HTERT RPE-1 (cell line): ENCODE measurements at regions not wholly inside any gene's neighbourhood (a gene's known extent, or its start where the extent isn't known, plus 50 kb on each side); places are given as distances from the start of the nearest gene placed in this dataset.

Experiments
- in situ Hi-C: fragments of 300-500 bp; cut with MboI; formaldehyde crosslinking; loops from 4 replicates; pipeline ENCODE4 v1.14.3; 2020; ENCODE audit warnings: low sequenced_read_pairs

DNA sequence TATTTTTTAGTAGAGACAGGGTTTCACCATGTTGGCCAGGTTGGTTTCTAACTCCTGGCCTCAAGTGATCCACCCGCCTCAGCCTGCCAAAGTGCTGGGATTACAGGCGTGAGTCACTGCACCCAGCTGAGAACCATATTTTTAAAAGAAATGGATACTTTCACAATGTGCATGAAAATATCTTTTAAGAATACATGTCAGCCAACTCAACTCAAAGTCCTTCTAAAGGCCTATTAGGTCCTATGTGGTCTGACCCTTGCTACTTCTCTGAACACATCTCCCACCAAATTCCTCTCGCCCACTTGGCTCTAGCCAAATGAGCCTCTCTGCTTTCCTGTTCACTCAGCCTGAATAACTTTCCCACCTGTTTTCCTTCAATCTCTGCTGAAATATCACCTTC, 119.6 kb downstream of the MTX2 start:
- in situ Hi-C loops, result no loop called here

DNA sequence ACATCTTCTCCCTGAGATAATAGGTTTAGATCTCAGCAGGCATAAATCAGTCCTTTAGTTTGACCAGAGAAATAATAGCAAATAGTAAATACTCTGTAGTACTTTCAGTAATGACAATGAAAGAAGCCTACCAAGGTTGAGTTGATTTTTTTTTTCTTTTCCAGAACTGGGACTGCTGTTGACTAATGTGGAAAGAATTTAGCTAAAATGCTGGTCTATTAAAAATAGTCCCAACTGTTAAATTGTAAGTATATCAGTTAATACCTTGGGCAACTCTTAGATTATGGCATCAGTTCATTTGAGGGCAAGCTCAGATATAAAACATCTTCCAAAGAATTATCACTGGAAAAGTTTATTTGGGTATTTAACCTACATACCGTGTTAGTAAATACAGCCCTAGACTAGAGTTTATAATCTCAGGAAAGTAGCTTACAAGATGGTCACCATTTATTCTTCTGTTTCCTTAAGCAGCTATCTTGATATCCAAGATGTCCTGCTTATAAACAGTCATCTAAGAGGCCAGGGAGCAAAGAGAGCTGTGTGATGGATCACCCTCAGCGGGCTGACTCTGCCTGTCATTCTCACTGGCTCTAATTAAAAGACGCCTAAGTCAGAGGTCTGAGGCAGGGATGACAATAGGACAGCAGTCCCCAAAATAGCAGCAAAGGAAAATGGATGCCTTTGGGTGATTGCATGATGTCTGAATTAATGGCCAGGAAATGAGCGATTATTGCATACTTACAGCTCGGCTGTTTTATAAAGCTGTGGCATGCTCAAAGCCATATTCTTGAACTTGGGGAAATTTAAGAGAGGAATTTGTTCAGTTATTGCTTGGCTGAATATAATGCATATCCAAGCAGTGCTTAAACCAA, 121.3 kb downstream of the MTX2 start:
- in situ Hi-C loops, result no loop called here

DNA sequence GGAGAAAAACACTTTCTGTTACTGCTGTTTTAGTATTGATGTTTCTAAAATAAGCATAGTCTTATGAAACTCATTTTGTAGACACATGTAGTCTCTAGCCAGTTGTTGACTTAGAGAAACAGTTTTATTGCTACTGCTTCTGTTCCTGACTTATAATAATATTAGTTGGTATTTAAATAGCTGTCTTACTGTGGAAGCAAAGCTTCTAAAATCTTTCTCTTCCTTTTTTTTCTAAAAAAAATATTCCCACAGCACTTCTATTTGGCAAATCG, 121.8 kb downstream of the MTX2 start:
- in situ Hi-C loops, result no loop called here

DNA sequence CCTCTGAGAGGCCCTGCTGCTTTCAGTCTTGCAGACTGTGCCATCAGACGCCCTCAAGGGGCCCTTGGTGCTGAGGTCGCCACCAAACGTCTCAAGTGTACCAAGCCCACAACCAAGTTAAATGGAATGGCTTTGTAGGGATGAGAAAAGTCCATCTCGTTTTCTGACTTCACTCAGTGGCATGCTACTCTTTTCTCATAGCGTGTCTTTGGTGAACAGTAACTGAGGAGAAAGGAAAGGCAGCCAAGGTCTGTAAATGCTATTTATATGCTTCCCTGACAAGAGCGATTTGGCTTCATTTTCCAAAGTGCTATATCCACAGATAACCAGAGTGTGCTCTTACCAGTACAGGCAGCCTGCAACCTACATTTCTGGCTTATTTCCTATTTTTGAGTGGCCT, 123.0 kb downstream of the MTX2 start:
- in situ Hi-C loops, result no loop called here

DNA sequence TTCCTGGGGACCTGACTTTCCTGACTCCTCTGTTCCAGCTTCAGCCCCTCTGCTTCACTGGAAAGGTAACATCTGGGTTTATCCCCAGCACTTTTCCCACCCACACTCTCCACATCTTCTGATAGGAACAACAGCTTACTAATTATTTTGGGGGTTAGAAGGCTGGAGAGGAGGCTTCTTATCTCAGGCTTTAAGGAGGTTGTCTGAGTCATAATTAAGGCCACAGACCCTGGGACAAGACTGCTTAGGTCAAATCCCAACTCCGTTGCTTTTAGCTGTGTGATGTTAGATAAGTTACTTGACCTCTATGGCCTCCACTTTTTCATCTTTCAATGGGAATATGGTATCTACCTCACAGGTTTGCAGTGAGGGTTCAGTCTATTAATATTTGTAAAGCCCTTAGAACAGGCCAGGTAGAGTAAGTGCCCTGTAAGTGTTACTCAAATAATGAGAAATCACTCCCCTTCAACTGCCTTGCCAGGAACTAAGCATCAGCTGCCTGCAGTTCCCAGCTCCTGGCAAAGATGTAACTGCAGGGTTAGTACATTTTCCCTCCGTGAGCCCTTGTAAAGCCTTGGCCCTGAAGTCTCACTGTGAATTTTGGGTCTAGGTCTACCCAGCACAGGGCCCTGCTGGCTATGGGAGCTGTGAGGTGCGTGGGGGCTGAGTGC, 123.6 kb downstream of the MTX2 start:
- in situ Hi-C loops, result no loop called here

DNA sequence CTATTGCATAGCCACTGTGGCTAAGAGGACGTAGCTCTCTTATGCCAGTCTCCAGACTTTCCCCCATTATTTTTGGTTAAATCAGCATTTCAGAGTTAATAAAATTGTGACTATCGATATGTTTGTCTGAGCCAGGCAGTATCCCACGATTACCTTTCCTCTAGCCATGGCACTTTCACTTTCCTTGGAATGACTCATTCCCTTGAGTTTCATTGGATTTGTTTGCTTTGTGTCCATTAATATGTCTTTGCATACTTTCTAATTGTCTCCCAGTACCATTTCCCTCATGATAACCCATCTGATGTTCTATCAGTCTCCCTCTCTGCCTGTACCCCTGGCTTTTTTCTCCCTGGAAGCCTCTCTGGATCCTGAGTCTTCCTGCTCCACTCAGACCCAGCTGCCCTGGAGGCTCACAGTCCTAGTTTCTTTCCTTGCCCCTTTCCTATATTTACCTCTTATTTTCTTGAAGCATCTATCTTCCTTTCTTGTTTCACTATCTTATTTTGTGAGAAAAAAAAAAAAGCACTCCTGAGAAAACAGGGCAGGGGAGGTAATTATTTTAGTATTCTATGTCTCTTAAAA, 126.1 kb downstream of the MTX2 start:
- in situ Hi-C loops, result no loop called here

DNA sequence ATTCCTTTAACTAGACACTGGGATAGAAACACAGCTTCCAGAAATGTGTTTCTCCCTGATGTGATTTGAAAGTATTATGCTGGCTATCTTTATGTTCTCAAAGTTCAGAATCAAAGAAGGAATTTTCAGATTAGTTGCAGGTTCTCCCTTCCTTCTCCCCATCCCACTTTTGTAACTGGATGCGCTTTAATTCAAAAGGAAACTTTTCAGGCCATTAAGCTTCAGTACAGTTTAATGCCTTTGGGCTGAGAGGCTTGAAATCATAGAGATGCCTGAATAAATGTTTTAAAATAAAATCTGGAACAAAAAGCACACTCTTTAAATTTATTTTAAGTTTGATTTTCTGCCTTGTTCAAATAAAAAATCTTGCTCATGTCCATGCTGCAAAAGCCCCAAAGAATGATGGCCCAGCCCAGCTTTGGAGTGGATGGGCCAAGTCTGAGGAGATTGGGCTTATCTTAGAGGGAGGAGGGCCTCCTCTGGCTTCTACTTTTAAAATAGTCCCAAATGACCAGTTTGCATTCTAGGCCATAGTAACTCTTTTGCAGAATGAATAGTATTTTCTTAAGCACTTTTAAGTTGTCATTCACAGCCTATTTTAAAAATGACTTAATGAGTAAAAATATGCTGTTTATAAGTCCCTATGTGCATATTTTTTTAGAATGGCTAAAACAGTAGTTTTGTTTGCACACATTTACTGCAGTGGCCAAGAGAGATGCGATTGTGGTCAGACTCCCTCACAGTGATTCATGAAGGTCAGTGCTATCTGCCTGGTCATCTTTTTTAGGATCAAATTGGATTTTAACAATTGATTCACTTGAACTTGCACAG, 129.2 kb downstream of the MTX2 start:
- in situ Hi-C loops, result no loop called here

DNA sequence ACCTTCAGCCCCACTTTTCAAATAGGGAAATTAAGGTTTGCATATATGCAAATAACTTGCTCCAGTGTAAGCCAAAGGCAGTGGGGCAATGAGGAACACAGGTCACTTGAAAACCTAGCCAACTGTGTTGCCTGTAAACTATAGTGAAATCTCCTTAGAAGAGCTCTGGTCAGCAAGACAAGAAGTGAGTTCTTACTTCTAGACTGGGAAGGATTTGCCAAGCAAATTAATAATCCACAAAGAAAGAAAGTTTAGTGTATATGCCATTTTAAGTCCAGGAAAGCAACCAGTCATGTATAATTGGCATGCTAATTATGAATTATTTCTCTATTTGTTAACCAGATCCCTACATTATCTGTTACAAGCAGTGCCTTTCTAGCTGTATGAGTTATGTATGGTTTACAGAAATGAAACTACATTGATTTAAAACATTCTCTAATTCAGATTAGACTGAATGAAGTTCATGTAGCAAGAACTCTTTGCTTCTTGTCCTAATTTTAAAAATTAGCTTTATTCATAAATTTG, 129.9 kb downstream of the MTX2 start:
- in situ Hi-C loops, result no loop called here

DNA sequence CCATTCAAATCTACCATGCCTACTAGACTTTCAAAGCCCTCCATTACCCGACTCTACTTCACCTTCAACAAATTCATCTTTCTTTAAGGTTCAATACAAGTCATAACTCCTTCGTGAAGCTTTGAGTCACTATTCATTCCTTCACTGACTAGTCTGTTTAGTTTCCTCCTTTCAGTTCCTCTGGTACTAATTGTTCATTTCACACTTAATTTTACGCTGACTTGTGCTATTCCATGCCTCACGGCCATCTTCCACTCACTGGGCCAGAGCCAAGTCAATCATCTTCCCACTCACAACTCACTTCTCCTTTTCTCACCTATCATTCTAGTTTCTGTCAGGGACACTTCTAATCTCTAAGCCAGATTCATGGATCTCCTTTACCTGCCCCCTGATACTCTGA, 136.2 kb downstream of the MTX2 start:
- in situ Hi-C loops, result no loop called here

DNA sequence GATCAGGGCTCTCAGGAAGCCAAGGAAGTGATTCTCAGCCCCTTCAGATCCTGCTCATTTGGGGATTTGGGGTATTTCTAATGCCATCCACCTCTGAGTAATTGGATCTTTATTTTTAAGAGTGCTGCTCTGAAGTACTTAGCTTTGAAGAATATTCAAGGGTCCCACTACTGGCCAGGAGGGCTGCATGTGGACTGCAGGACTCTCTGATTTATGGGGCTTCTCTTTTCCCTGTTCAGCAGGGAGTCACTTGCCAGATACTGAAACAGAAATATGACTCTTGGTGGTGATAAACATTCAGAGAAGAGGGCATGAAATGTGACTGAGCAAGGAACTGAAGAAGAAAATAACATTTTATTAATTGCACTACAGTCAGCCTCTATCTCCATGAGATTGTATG, 138.5 kb downstream of the MTX2 start:
- in situ Hi-C loops, result no loop called here

DNA sequence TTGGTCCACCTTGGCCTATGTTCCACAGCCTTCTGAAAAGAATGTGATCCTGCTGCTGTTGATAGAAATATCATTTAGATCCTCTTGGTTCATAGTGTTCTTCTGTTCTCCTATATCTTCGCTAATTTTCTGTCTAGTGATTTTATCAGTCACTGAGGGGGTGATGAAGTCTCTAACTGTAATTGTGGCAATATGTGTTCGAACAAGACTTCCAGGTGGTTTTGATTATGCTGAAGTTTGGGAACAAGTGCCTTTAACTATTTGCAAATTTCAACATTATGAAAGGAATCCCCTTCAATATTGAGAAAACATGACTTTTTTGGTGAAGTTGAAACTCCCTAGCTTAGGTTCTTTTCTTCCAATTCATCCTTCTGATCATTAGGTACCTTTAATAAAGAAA, 140.4 kb downstream of the MTX2 start:
- in situ Hi-C loops, result no loop called here

DNA sequence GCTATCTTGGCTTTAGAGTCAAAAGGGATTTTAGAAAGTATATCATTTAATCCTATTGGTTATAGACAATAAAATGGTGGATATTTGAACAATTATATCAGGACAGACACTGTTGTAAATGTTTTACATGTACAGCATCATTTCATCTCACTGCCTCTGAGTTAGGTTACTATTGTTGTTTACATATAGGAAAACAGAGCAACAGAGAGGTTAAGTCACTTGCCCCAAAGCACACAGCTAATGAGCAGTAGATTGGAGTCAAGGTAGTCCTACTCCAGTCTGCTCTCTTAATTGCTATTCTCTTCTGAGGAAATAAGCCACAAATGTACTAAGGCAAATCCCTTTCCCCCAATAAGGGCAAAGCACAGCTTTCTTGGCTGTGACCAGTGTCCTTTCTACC, 142.9 kb downstream of the MTX2 start:
- in situ Hi-C loops, result no loop called here

DNA sequence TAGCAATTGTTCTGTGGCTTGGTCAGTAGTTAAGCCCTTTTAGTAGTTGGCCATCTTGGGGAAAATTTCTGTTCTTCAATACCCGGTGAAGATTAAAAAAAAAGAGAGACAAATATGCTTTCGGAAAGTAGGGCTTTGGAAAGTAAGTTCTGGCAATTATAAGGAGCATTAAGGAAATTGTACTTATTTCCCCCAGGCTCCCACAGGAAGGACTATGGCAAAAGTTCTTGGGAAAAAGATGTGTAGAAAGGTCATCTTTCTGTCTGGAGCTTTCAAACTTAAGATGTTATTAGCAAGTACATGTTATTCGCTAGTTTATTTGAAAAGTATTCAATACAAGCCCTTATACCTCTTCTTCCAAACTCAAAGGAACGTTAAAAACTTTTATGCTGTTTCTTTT, 144.5 kb downstream of the MTX2 start:
- in situ Hi-C loops, result no loop called here

DNA sequence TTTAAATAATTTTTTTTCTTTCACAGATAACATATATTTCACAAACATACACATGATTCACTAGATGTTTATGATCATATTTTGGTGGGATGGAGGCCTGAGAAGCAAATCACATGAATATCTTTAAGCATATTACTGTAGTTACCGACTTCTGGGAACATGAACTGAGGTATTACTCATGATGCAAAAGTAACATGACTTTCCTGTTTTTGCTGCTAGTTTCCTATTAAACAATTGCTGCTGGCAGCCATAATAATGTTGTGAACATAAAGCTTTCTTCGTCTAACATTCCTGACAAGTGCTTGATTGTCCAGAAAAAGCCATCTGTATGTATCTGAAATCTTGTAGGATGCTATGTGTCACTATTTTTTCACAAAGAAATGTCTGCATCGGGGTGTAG, 145.4 kb downstream of the MTX2 start:
- in situ Hi-C loops, result no loop called here

DNA sequence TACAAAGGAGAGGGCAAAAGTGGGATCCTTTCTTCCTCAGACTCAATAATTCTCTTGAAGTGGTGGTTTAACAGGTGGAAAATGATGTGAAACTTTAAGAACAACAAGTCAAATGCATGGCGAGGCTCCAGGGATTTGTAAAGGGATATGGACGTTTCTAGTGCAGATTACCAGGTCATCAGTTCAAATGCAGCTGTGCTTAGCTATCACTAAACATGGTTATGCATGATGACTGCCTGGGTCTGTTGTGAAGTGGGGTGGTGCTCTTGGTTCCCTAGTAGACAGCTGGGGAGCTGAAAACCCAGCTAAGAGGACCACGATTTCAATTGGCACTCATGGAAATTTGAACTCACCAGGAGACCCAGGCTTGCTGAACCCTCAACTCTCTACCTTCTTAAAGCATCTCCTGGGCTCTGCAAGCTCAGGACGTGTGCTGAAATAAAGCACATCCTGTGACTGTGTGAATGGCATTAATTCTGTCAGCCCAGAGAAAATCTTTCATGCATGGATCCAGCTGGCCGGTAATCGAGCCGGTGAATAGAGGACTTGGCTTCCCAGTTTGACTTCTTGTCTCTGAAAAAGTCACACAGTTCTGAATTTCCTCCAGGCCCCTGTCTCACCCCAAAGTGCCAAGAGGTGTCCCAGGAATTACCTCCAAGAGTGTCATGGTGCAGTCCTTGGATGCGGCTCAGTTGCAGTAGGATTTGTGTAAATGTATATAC, 146.1 kb downstream of the MTX2 start:
- in situ Hi-C loops, result no loop called here

DNA sequence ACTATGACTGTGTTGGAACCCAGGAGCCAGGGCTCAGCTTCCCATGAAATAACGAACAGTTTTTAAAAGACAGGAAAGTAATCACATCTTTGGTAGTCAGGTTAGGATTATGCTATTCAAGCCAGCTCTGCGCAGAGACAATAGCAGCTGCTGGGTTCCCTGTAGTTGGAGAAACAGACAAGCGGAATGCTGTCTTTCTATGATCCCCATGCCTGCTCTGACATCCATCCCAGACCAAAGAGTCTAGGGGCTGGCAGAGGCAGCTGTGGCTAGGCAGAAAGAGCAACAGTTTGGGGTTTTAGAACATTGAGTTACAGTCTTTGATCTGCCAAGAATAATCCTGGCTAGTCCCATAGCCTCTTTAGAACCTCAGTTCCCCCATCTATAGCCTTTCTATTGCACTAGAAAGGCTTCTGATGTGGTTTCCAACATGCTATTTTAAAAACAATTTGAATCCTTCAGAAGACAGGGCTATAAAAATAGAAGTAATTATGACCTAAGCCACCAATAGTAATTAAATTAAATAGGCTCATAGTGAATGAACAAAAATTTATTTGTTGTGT, 146.8 kb downstream of the MTX2 start:
- in situ Hi-C loops, result no loop called here

DNA sequence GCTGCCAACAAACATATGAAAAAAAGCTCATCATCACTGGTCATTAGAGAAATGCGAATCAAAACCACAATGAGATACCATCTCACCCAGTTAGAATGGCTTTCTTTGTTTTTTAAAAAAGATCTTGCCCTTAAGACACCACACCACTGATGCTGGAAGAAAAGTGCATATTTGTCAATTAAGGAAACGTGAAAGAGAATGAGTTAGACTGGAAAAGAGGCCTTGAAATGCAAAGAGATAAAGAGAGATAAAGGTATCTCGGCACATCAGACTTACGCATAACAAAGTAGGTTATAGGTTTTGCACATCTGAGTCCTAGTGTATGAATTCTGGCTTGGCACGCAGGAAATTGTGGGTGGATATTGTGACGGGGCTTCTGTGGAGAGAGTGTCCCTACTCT, 149.5 kb downstream of the MTX2 start:
- in situ Hi-C loops, result no loop called here

DNA sequence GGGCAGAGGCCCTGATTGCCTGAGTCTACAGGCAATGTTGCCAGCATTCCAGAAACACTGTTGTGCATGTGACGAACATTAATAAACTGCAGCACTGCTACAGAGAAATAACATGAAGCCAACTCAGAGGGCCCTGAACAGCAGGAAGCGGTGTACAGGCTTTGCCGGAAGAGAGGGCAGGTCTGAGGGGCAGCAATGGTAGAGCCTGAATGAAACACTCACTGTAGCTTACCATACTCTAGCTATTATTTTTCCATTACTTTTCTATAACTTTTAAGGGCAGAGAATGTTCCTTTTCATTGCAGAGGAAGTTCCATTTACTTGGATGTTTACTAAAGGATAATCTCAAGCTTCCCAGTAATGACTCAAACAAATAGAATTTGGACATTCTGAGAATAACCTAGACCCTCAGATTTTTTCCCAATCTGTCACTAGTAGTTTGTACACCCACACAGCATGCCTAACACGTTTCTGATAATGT, 150.4 kb downstream of the MTX2 start:
- in situ Hi-C loops, result no loop called here

DNA sequence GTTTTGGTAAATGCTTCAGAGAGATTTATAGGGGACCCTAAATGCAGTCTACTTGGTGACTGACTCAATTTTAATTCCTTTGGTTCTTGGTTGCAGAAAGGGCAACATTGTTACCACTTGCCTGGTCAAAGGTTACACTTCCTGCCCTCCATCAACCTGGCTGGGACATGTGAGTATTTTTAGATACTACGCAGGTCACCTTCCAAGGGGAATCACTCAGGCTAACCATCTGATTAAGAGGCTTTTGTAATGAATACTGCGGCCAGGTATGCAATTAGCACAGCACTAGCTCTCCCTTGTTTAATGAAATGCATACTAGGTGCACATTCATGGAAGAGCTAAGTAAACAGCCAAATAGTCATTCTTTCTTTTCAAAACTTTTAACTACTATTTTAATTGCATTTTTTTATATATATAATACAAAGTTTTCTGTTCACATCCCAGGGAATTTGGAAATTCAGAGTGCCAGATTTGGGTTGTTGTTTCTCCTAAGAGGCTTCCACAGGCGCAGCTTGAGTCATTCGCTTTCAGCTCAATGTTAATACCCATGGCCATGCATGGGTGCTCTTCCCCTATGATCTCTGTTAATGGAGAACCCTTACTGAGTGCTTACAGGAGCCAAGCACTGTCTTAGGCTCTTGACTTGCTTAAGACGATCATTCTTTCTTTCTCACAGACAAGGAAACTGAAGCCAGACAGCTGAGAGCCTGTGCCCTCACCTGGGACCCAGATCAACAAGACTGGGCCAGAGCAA, 152.2 kb downstream of the MTX2 start:
- in situ Hi-C loops, result no loop called here

DNA sequence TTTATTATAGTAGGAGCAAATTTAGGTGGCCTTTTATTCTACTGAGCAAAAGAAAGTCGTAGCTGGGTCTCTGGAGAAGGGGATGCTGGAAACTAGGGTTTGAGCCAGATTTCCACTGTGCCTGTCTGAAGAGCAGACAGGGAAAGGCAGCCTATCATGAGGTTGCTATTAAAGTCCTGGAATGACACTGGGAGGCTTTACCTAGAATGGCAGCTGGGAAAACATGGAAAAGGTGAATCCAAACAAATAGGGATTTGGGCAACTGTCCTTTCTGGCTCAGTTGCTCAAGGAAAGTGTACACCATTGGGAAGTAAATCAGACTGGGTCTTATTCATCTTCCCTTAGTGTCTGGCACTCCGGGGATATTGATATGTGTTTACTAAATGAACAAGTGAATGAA, 154.6 kb downstream of the MTX2 start:
- in situ Hi-C loops, result no loop called here
